Muscle of arm (tissue), 1 donor: ENCODE measurements at regions not wholly inside any gene's neighbourhood (a gene's known extent, or its start where the extent isn't known, plus 50 kb on each side); places are given as distances from the start of the nearest gene placed in this dataset.
"Not testable (repeated sequence)": the region's sequence is repeated elsewhere in the genome, so short reads cannot be mapped to it uniquely, and the experiment has no call there.

ENCODE experiments used
- DNase-seq: peaks from one replicate; pipeline ENCODE4 v3.0.0-alpha.2; 2013

- peak; percentile 5 for DNase-seq
Observed at GRCh38 chr4:74505355-74505978, 60.5 kb downstream of the AREG start.

GRCh38 chr4:74509363-74509762 is 64.4 kb downstream of the AREG start:
- DNase-seq = not testable (repeated sequence)

- no peak for DNase-seq
Observed at GRCh38 chr4:74516303-74516702, 71.4 kb downstream of the AREG start.

- DNase-seq = no peak
Observed at GRCh38 chr4:74517996-74518395, 73.1 kb downstream of the AREG start.

- DNase-seq = no peak
Observed at GRCh38 chr4:74522251-74522991, 77.5 kb downstream of the AREG start.

GRCh38 chr4:74523096-74523495 is 78.2 kb downstream of the AREG start:
- no peak for DNase-seq

- no peak for DNase-seq
Observed at GRCh38 chr4:74524985-74525384, 80.0 kb downstream of the AREG start.

GRCh38 chr4:74527049-74527448 is 82.1 kb downstream of the AREG start:
- no peak for DNase-seq

GRCh38 chr4:74528178-74528577 is 83.2 kb downstream of the AREG start:
- no peak for DNase-seq

GRCh38 chr4:74529284-74530041 is 84.5 kb downstream of the AREG start:
- DNase-seq = no peak

GRCh38 chr4:74531963-74532794 is 87.2 kb downstream of the AREG start:
- DNase-seq = peak; percentile 14

GRCh38 chr4:74534121-74534520 is 89.2 kb downstream of the AREG start:
- no peak for DNase-seq

GRCh38 chr4:74534936-74535335 is 90.0 kb downstream of the AREG start:
- DNase-seq = no peak

GRCh38 chr4:74535512-74535911 is 90.6 kb downstream of the AREG start:
- no peak for DNase-seq

GRCh38 chr4:74536557-74536956 is 91.6 kb downstream of the AREG start:
- no peak for DNase-seq

GRCh38 chr4:74537459-74537858 is 92.5 kb downstream of the AREG start:
- DNase-seq = no peak

- DNase-seq = no peak
Observed at GRCh38 chr4:74539044-74539790, 94.3 kb downstream of the AREG start.

- DNase-seq = no peak
Observed at GRCh38 chr4:74540193-74540592, 95.3 kb downstream of the AREG start.

- DNase-seq = no peak
Observed at GRCh38 chr4:74541667-74542066, 96.7 kb downstream of the AREG start.

- no peak for DNase-seq
Observed at GRCh38 chr4:74543231-74543781, 98.4 kb downstream of the AREG start.

- DNase-seq = no peak
Observed at GRCh38 chr4:74543983-74544382, 99.0 kb downstream of the AREG start.
